ENCODE measurements at regions not wholly inside any gene's neighbourhood (a gene's known extent, or its start where the extent isn't known, plus 50 kb on each side); places are given as distances from the start of the nearest gene placed in this dataset.

DNA sequence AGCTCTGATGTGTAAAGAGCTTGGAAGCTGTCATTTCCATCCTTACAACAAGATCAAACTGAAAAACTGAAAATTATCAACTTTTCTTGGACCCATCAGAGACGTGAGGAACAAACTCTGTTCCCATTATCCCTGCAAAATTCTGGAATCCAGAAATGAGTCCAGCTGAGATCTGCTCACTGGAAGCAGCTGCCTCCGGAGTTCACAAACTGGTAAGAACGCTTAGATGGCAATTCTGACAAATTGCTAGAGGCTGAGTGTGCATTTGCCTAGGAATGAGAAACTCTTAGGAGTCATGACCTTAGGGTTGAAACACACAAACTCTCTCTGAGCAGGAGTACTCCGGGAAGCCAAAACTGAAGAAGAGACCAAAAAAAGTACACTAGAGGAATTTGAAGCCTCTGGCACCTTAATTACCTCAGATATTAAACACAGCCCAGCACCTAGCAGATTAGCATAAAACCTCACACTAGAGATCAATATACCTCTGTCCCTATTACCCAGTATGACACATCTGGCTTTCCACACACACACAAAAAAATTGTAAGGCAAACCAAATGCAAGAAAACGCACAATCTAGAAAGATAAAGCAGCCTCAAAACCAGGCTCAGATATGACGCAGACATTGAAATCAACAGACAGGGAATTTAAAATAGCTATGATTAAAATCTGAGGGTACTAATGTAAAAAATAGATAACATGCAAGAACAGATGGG, 233.5 kb upstream of the SGK1 start:
- no peak for TF ChIP-seq EZH2 (IDR thresholded peaks at IDR 0.05; ENCODE audit: low read depth)
- no peak for TF ChIP-seq CTCF (conservative IDR thresholded peaks at IDR 0.05)
